Gastrocnemius medialis (tissue), 4 donors: ENCODE measurements at regions not wholly inside any gene's neighbourhood (a gene's known extent, or its start where the extent isn't known, plus 50 kb on each side); places are given as distances from the start of the nearest gene placed in this dataset.

Experiments
- ATAC-seq, 2 donors: fragments of 150-250 bp; one replicate each; pipeline ENCODE4 v1.9.1; 2016
- DNase-seq, 2 donors: peaks; one replicate each; pipeline ENCODE4 v3.0.0-alpha.2; 2019
- H3K27ac ChIP-seq, 4 donors: fragments of 200-600 bp; sonication (generic); 1 replicate in 1 of 4; 2 replicates in 3 of 4; pipeline ENCODE4 v1.5.1; 2016 to 2018; ENCODE audit warnings: mild to moderate bottlenecking in 2 of 4, moderate library complexity in 1 of 4
- H3K27me3 ChIP-seq, 3 donors: fragments of 200-600 bp; sonication (generic) in 2 of 3; 1 replicate in 1 of 3; 2 replicates in 2 of 3; pipeline versions ENCODE4 v1.5.1 to v1.6.0; 2016 to 2019; ENCODE audit warnings: mild to moderate bottlenecking in 1 of 3, moderate library complexity in 1 of 3
- H3K36me3 ChIP-seq, 2 donors: fragments of 200-600 bp; sonication (generic) in 1 of 2; one replicate each; pipeline ENCODE4 v1.5.1; 2017 to 2018
- H3K4me1 ChIP-seq, 2 donors: fragments of 200-600 bp; sonication (generic) in 1 of 2; one replicate each; pipeline ENCODE4 v1.5.1; 2016 to 2017; ENCODE audit warnings: mild to moderate bottlenecking in 2 of 2
- H3K4me3 ChIP-seq, 4 donors: fragments of 200-600 bp; sonication (generic) in 3 of 4; 1 replicate in 1 of 4; 2 replicates in 3 of 4; pipeline ENCODE4 v1.5.1; 2016 to 2019; ENCODE audit warnings: mild to moderate bottlenecking in 2 of 4
- H3K9me3 ChIP-seq, 3 donors: fragments of 200-600 bp; sonication (generic) in 2 of 3; 1 replicate in 1 of 3; 2 replicates in 2 of 3; pipeline ENCODE4 v1.5.1; 2016 to 2019
- POLR2A ChIP-seq, 2 donors: fragments of 450-650 bp; IDR thresholded peaks; one replicate each; pipeline ENCODE4 v1.6.1; 2017; ENCODE audit warnings: antibody characterized with exemption in 2 of 2, mild to moderate bottlenecking in 2 of 2, moderate library complexity in 2 of 2
- in situ Hi-C, 4 donors: fragments of 200-750 bp; cut with MboI; loops; one replicate each; pipeline versions ENCODE4 v1.15.0 to v1.8.0; 2017; ENCODE audit warnings: low sequenced_read_pairs in 4 of 4
- intact Hi-C: fragments of 100-400 bp; cut with DNase I; formaldehyde crosslinking; loops from one replicate; pipeline ENCODE4 v1.15.1; 2023; ENCODE audit warnings: low total_unique reads
- TF ChIP-seq, protein P1 (sequence below), 5 experiments: fragments of 450-650 bp in 3 of 5; fragments of 200-600 bp in 2 of 5; sonication (generic) in 2 of 5; IDR thresholded peaks in 4 of 5; conservative IDR thresholded peaks in 1 of 5; 1 replicate in 4 of 5; 2 replicates in 1 of 5; pipeline ENCODE4 v1.5.1; 2016 to 2019; ENCODE audit warnings: antibody characterized with exemption in 5 of 5, mild to moderate bottlenecking in 3 of 5, moderate library complexity in 3 of 5

DNA sequence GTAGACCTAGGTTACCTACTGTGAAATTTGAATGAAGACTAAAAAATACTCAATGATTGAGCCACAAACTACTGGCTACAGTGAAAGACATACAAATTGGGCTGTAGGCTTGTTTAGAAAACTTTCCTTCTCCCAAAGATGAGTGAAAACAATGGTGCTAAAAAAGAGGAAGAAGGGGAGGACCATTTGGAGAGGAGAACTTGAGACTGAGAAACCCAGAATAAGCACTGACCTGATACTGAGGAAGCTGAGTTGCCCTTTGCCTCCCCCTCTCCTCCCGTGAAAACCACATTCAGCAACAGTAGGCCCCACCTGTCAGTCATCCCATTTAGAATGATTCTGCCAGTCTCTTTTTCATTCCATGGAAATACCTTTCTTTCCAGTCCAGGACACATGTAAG is 484.0 kb upstream of the TGFBR2 start:
- no peak for DNase-seq
- Histone ChIP-seq H3K27ac (no peak overlapping the region), H3K27me3 (no peaks in the 10 kb centered on the region), H3K36me3 (no peaks in the 10 kb centered on the region), H3K4me1 (no peaks in the 10 kb centered on the region), H3K9me3 (no peaks in the 10 kb centered on the region), H3K4me3 (no peak overlapping the region)
- in situ Hi-C loops (loop anchor here in 1 of 4 donors (5.0 kb wide), 1 partner anchor 75 kb away; no protein-coding TSS in a partner anchor), intact Hi-C loops (no loop called here)
- ATAC-seq = no peak
- no peak for TF ChIP-seq POLR2A (IDR thresholded peaks at IDR 0.05)
- TF ChIP-seq, protein P1, sequence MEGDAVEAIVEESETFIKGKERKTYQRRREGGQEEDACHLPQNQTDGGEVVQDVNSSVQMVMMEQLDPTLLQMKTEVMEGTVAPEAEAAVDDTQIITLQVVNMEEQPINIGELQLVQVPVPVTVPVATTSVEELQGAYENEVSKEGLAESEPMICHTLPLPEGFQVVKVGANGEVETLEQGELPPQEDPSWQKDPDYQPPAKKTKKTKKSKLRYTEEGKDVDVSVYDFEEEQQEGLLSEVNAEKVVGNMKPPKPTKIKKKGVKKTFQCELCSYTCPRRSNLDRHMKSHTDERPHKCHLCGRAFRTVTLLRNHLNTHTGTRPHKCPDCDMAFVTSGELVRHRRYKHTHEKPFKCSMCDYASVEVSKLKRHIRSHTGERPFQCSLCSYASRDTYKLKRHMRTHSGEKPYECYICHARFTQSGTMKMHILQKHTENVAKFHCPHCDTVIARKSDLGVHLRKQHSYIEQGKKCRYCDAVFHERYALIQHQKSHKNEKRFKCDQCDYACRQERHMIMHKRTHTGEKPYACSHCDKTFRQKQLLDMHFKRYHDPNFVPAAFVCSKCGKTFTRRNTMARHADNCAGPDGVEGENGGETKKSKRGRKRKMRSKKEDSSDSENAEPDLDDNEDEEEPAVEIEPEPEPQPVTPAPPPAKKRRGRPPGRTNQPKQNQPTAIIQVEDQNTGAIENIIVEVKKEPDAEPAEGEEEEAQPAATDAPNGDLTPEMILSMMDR (IDR thresholded peaks at IDR 0.05 in 4 of 5, conservative IDR thresholded peaks at IDR 0.05 in 1 of 5) = no peak

DNA sequence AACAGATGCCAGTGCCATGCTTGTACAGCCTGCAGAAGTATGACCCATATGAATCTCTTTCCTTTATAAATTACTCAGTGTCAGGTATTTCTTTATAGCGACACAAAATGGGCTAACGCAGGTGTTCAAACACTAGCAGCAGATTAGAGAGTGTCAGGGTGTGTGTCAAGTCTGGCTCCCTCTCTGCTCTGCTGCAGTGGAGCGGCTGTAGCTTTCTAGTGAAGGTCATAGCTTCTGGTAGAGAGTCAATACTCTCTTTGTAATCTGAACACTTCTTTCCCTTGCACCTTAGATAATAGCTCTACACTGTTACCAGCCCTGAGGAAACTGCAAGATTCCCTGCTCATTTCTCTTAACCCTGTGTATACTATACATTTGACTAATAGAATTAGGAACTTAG is 483.2 kb upstream of the TGFBR2 start:
- TF ChIP-seq POLR2A (IDR thresholded peaks at IDR 0.05) = no peak
- TF ChIP-seq, protein P1 (IDR thresholded peaks at IDR 0.05 in 4 of 5, conservative IDR thresholded peaks at IDR 0.05 in 1 of 5) = no peak
- no peaks in the 10 kb centered on the region for H3K27me3 ChIP-seq
- in situ Hi-C loops = loop anchor here in 1 of 4 donors (5.0 kb wide), 1 partner anchor 74 kb away; no protein-coding TSS in a partner anchor
- no peaks in the 10 kb centered on the region for H3K9me3 ChIP-seq
- intact Hi-C loops = no loop called here
- no peak overlapping the region for H3K4me3 ChIP-seq
- DNase-seq (no peak), ATAC-seq (no peak)
- no peaks in the 10 kb centered on the region for H3K4me1 ChIP-seq
- H3K36me3 ChIP-seq = no peaks in the 10 kb centered on the region
- no peak overlapping the region for H3K27ac ChIP-seq

DNA sequence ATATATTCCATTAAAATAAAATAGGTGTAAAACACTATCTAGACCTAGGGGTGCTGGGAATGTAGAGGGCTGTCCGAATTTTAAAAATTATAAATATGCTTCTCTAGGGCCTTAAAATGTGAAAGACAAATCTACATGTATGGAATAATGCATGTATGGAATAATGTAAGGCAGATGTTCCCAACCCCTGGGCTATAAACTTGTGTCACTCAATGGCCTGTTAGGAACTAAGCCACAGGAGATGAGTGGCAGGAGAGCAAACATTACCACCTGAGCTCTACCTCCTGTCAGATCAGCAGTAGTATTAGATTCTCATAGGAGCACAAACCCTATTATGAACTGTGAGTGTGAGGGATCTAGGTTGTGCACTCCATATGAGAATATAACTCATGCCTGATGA is 482.6 kb upstream of the TGFBR2 start:
- in situ Hi-C loops = loop anchor here in 1 of 4 donors (5.0 kb wide), 1 partner anchor 74 kb away; no protein-coding TSS in a partner anchor
- DNase-seq (no peak), ATAC-seq (no peak)
- Histone ChIP-seq H3K4me3 (no peak overlapping the region), H3K36me3 (no peaks in the 10 kb centered on the region), H3K9me3 (no peaks in the 10 kb centered on the region), H3K27ac (no peak overlapping the region), H3K27me3 (no peaks in the 10 kb centered on the region), H3K4me1 (no peaks in the 10 kb centered on the region)
- intact Hi-C loops = no loop called here
- TF ChIP-seq, protein P1 (IDR thresholded peaks at IDR 0.05 in 4 of 5, conservative IDR thresholded peaks at IDR 0.05 in 1 of 5) = no peak
- TF ChIP-seq POLR2A (IDR thresholded peaks at IDR 0.05) = no peak

DNA sequence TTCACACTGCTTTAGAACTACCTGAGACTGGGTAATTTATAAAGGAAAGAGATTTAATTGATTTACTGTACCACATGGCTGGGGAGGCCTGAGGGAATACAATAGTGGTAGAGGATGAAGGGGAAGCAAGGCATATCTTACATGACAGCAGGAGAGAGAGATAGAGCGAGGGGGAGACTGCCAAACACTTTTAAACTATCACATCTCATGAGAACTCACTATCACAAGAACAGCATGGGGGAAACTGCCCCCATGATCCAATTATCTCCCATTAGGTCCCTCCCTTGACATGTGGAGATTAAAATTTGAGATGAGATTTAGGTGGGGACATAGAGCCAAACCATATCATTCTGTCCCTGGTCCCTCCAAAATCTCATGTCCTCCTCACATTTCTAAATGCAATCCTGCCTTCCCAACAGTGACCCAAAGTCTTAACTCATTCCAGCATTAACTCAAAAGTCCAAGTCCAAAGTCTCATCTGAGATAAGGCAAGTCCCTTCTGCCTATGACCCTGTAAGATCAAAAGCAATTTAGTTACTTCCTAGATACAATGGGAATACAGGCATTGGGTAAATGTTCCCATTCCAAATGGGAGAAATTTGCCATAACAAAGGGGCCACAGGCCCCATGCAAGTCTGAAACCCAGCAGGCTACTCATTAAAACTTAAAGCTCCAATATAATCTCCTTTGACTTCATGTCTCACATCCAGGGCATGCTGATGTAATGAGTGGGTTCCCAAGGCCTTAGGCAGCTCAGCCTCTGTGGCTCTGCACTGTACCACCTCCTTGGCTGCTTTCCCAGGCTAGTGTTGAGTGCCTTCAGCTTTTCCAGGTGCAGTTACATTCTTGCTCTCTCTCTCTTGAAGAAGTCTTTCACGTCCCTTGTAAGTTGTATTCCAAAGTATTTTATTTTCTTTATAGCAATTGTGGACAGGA is 481.7 kb upstream of the TGFBR2 start:
- H3K4me1 ChIP-seq = no peaks in the 10 kb centered on the region
- no peaks in the 10 kb centered on the region for H3K27me3 ChIP-seq
- no peak for DNase-seq
- no peak overlapping the region for H3K27ac ChIP-seq
- in situ Hi-C loops (loop anchor here in 1 of 4 donors (5.0 kb wide), 1 partner anchor 73 kb away; no protein-coding TSS in a partner anchor), intact Hi-C loops (no loop called here)
- no peak overlapping the region for H3K4me3 ChIP-seq
- no peak for TF ChIP-seq POLR2A (IDR thresholded peaks at IDR 0.05)
- TF ChIP-seq, protein P1 (IDR thresholded peaks at IDR 0.05 in 4 of 5, conservative IDR thresholded peaks at IDR 0.05 in 1 of 5) = no peak
- no peaks in the 10 kb centered on the region for H3K9me3 ChIP-seq
- no peaks in the 10 kb centered on the region for H3K36me3 ChIP-seq
- ATAC-seq = no peak
